NB4 (cell line): ENCODE measurements at regions not wholly inside any gene's neighbourhood (a gene's known extent, or its start where the extent isn't known, plus 50 kb on each side); places are given as distances from the start of the nearest gene placed in this dataset.

Source experiments
- CTCF ChIP-seq: IDR thresholded peaks from one replicate; pipeline ENCODE4 v1.5.1; 2012; ENCODE audit warnings: low read depth, low read length
- MAX ChIP-seq: IDR thresholded peaks from 2 replicates; pipeline ENCODE4 v1.6.1; 2011; ENCODE audit warnings: low read depth, low read length
- MYC ChIP-seq: IDR thresholded peaks from 2 replicates; pipeline ENCODE4 v1.6.1; 2011; ENCODE audit warnings: low read depth, low read length
- POLR2A ChIP-seq: IDR thresholded peaks from 2 replicates; pipeline ENCODE4 v1.6.1; 2011; ENCODE audit warnings: mild to moderate bottlenecking; ENCODE audit not compliant: insufficient read length; ENCODE audit errors: extremely low read depth

- TF ChIP-seq POLR2A (no peak), CTCF (no peak), MAX (no peak), MYC (no peak)
Observed at GRCh38 chr12:19894803-19895202, 455.5 kb downstream of the AEBP2 start.
